ENCODE measurements at regions not wholly inside any gene's neighbourhood (a gene's known extent, or its start where the extent isn't known, plus 50 kb on each side); places are given as distances from the start of the nearest gene placed in this dataset.
"Not testable (repeated sequence)": the region's sequence is repeated elsewhere in the genome, so short reads cannot be mapped to it uniquely, and the experiment has no call there.

GRCh38 chr4:152185786-152186550 lies 349.9 kb downstream of the FBXW7 start:
- H3K27ac ChIP-seq (ENCODE audit: low read depth, low read length) = no peak overlapping the region
- peaks cover 23 to 30% (median 24%) of the 10 kb centered on the region in 3 donors for H3K4me1 ChIP-seq (ENCODE audit: control insufficient read depth in 3 of 3, insufficient read depth in 3 of 3, low read length in 3 of 3)
- H3K9me3 ChIP-seq (ENCODE audit: control insufficient read depth in 3 of 3, low read length in 3 of 3) = no peaks in the 10 kb centered on the region
- H3K4me3 ChIP-seq (ENCODE audit: low read length in 3 of 3) = no peak overlapping the region
- H3K27me3 ChIP-seq (ENCODE audit: control insufficient read depth in 3 of 3, insufficient read depth in 3 of 3, low read length in 3 of 3) = no peaks in the 10 kb centered on the region
- H3K9ac ChIP-seq (ENCODE audit: low read depth in 1 of 3, low read length in 3 of 3) = no peak overlapping the region
- H3K36me3 ChIP-seq (ENCODE audit: control insufficient read depth in 3 of 3, insufficient read depth in 3 of 3, low read length in 3 of 3) = no peaks in the 10 kb centered on the region

- Histone ChIP-seq H3K9me3 (ENCODE audit: control insufficient read depth in 3 of 3, low read length in 3 of 3) (no peaks in the 10 kb centered on the region), H3K4me3 (ENCODE audit: low read length in 3 of 3) (peak overlapping the region in 1 of 3 donors; percentile 8), H3K27ac (ENCODE audit: low read depth, low read length) (no peak overlapping the region), H3K36me3 (ENCODE audit: control insufficient read depth in 3 of 3, insufficient read depth in 3 of 3, low read length in 3 of 3) (no peaks in the 10 kb centered on the region), H3K27me3 (ENCODE audit: control insufficient read depth in 3 of 3, insufficient read depth in 3 of 3, low read length in 3 of 3) (no peaks in the 10 kb centered on the region), H3K4me1 (ENCODE audit: control insufficient read depth in 3 of 3, insufficient read depth in 3 of 3, low read length in 3 of 3) (peaks cover 2 to 9% (median 5%) of the 10 kb centered on the region in 3 donors), H3K9ac (ENCODE audit: low read depth in 1 of 3, low read length in 3 of 3) (peak overlapping the region in 1 of 3 donors; percentile 63)
Observed at GRCh38 chr4:152181150-152181549, 354.7 kb downstream of the FBXW7 start.

GRCh38 chr4:152180369-152180768 lies 355.5 kb downstream of the FBXW7 start:
- H3K9me3 ChIP-seq (ENCODE audit: control insufficient read depth in 3 of 3, low read length in 3 of 3) = no peaks in the 10 kb centered on the region
- no peak overlapping the region for H3K4me3 ChIP-seq (ENCODE audit: low read length in 3 of 3)
- H3K36me3 ChIP-seq (ENCODE audit: control insufficient read depth in 3 of 3, insufficient read depth in 3 of 3, low read length in 3 of 3) = no peaks in the 10 kb centered on the region
- H3K9ac ChIP-seq (ENCODE audit: low read depth in 1 of 3, low read length in 3 of 3) = no peak overlapping the region
- no peaks in the 10 kb centered on the region for H3K27me3 ChIP-seq (ENCODE audit: control insufficient read depth in 3 of 3, insufficient read depth in 3 of 3, low read length in 3 of 3)
- no peak overlapping the region for H3K27ac ChIP-seq (ENCODE audit: low read depth, low read length)
- H3K4me1 ChIP-seq (ENCODE audit: control insufficient read depth in 3 of 3, insufficient read depth in 3 of 3, low read length in 3 of 3) = peaks cover 2 to 5% (median 5%) of the 10 kb centered on the region in 3 donors

- not testable (repeated sequence) for H3K27me3 ChIP-seq (ENCODE audit: control insufficient read depth in 3 of 3, insufficient read depth in 3 of 3, low read length in 3 of 3); H3K4me1 ChIP-seq (ENCODE audit: control insufficient read depth in 3 of 3, insufficient read depth in 3 of 3, low read length in 3 of 3); H3K36me3 ChIP-seq (ENCODE audit: control insufficient read depth in 3 of 3, insufficient read depth in 3 of 3, low read length in 3 of 3); H3K9me3 ChIP-seq (ENCODE audit: control insufficient read depth in 3 of 3, low read length in 3 of 3); H3K9ac ChIP-seq (ENCODE audit: low read depth in 1 of 3, low read length in 3 of 3); H3K4me3 ChIP-seq (ENCODE audit: low read length in 3 of 3); H3K27ac ChIP-seq (ENCODE audit: low read depth, low read length)
Observed at GRCh38 chr4:152177538-152177937, 358.4 kb downstream of the FBXW7 start.

- no peak overlapping the region for H3K27ac ChIP-seq (ENCODE audit: low read depth, low read length)
- no peak overlapping the region for H3K4me3 ChIP-seq (ENCODE audit: low read length in 3 of 3)
- no peak overlapping the region for H3K9ac ChIP-seq (ENCODE audit: low read depth in 1 of 3, low read length in 3 of 3)
- H3K27me3 ChIP-seq (ENCODE audit: control insufficient read depth in 3 of 3, insufficient read depth in 3 of 3, low read length in 3 of 3) = no peaks in the 10 kb centered on the region
- no peaks in the 10 kb centered on the region for H3K36me3 ChIP-seq (ENCODE audit: control insufficient read depth in 3 of 3, insufficient read depth in 3 of 3, low read length in 3 of 3)
- H3K4me1 ChIP-seq (ENCODE audit: control insufficient read depth in 3 of 3, insufficient read depth in 3 of 3, low read length in 3 of 3) = peaks cover 0 to 5% (median 5%) of the 10 kb centered on the region in 3 donors
- H3K9me3 ChIP-seq (ENCODE audit: control insufficient read depth in 3 of 3, low read length in 3 of 3) = no peaks in the 10 kb centered on the region
Observed at GRCh38 chr4:152176627-152177214, 359.2 kb downstream of the FBXW7 start.

GRCh38 chr4:152175586-152175985 lies 360.3 kb downstream of the FBXW7 start:
- Histone ChIP-seq H3K4me3 (ENCODE audit: low read length in 3 of 3) (no peak overlapping the region), H3K36me3 (ENCODE audit: control insufficient read depth in 3 of 3, insufficient read depth in 3 of 3, low read length in 3 of 3) (no peaks in the 10 kb centered on the region), H3K9ac (ENCODE audit: low read depth in 1 of 3, low read length in 3 of 3) (no peak overlapping the region), H3K27ac (ENCODE audit: low read depth, low read length) (no peak overlapping the region), H3K27me3 (ENCODE audit: control insufficient read depth in 3 of 3, insufficient read depth in 3 of 3, low read length in 3 of 3) (no peaks in the 10 kb centered on the region), H3K4me1 (ENCODE audit: control insufficient read depth in 3 of 3, insufficient read depth in 3 of 3, low read length in 3 of 3) (no peaks in the 10 kb centered on the region), H3K9me3 (ENCODE audit: control insufficient read depth in 3 of 3, low read length in 3 of 3) (no peaks in the 10 kb centered on the region)

GRCh38 chr4:152172146-152172545 lies 363.7 kb downstream of the FBXW7 start:
- Histone ChIP-seq H3K9me3 (ENCODE audit: control insufficient read depth in 3 of 3, low read length in 3 of 3) (no peaks in the 10 kb centered on the region), H3K27ac (ENCODE audit: low read depth, low read length) (no peak overlapping the region), H3K36me3 (ENCODE audit: control insufficient read depth in 3 of 3, insufficient read depth in 3 of 3, low read length in 3 of 3) (no peaks in the 10 kb centered on the region), H3K9ac (ENCODE audit: low read depth in 1 of 3, low read length in 3 of 3) (no peak overlapping the region), H3K27me3 (ENCODE audit: control insufficient read depth in 3 of 3, insufficient read depth in 3 of 3, low read length in 3 of 3) (no peaks in the 10 kb centered on the region), H3K4me1 (ENCODE audit: control insufficient read depth in 3 of 3, insufficient read depth in 3 of 3, low read length in 3 of 3) (peaks cover 0 to 2% (median 0%) of the 10 kb centered on the region in 3 donors), H3K4me3 (ENCODE audit: low read length in 3 of 3) (no peak overlapping the region)

- Histone ChIP-seq H3K9ac (ENCODE audit: low read depth in 1 of 3, low read length in 3 of 3) (no peak overlapping the region), H3K27me3 (ENCODE audit: control insufficient read depth in 3 of 3, insufficient read depth in 3 of 3, low read length in 3 of 3) (no peaks in the 10 kb centered on the region), H3K27ac (ENCODE audit: low read depth, low read length) (no peak overlapping the region), H3K9me3 (ENCODE audit: control insufficient read depth in 3 of 3, low read length in 3 of 3) (no peaks in the 10 kb centered on the region), H3K36me3 (ENCODE audit: control insufficient read depth in 3 of 3, insufficient read depth in 3 of 3, low read length in 3 of 3) (no peaks in the 10 kb centered on the region), H3K4me1 (ENCODE audit: control insufficient read depth in 3 of 3, insufficient read depth in 3 of 3, low read length in 3 of 3) (peaks cover 0 to 2% (median 0%) of the 10 kb centered on the region in 3 donors), H3K4me3 (ENCODE audit: low read length in 3 of 3) (no peak overlapping the region)
Observed at GRCh38 chr4:152171556-152171955, 364.3 kb downstream of the FBXW7 start.

GRCh38 chr4:152169683-152170082 lies 366.2 kb downstream of the FBXW7 start:
- H3K36me3 ChIP-seq (ENCODE audit: control insufficient read depth in 3 of 3, insufficient read depth in 3 of 3, low read length in 3 of 3) = no peaks in the 10 kb centered on the region
- H3K9me3 ChIP-seq (ENCODE audit: control insufficient read depth in 3 of 3, low read length in 3 of 3) = no peaks in the 10 kb centered on the region
- peaks cover 0 to 8% (median 3%) of the 10 kb centered on the region in 3 donors for H3K4me1 ChIP-seq (ENCODE audit: control insufficient read depth in 3 of 3, insufficient read depth in 3 of 3, low read length in 3 of 3)
- no peak overlapping the region for H3K27ac ChIP-seq (ENCODE audit: low read depth, low read length)
- no peak overlapping the region for H3K4me3 ChIP-seq (ENCODE audit: low read length in 3 of 3)
- H3K27me3 ChIP-seq (ENCODE audit: control insufficient read depth in 3 of 3, insufficient read depth in 3 of 3, low read length in 3 of 3) = no peaks in the 10 kb centered on the region
- no peak overlapping the region for H3K9ac ChIP-seq (ENCODE audit: low read depth in 1 of 3, low read length in 3 of 3)

GRCh38 chr4:152168987-152169616 lies 366.8 kb downstream of the FBXW7 start:
- no peak overlapping the region for H3K9ac ChIP-seq (ENCODE audit: low read depth in 1 of 3, low read length in 3 of 3)
- no peak overlapping the region for H3K4me3 ChIP-seq (ENCODE audit: low read length in 3 of 3)
- H3K9me3 ChIP-seq (ENCODE audit: control insufficient read depth in 3 of 3, low read length in 3 of 3) = no peaks in the 10 kb centered on the region
- no peak overlapping the region for H3K27ac ChIP-seq (ENCODE audit: low read depth, low read length)
- no peaks in the 10 kb centered on the region for H3K36me3 ChIP-seq (ENCODE audit: control insufficient read depth in 3 of 3, insufficient read depth in 3 of 3, low read length in 3 of 3)
- H3K27me3 ChIP-seq (ENCODE audit: control insufficient read depth in 3 of 3, insufficient read depth in 3 of 3, low read length in 3 of 3) = no peaks in the 10 kb centered on the region
- H3K4me1 ChIP-seq (ENCODE audit: control insufficient read depth in 3 of 3, insufficient read depth in 3 of 3, low read length in 3 of 3) = peaks cover 0 to 8% (median 3%) of the 10 kb centered on the region in 3 donors
